Kidney epithelial cell (primary cell): ENCODE measurements at regions not wholly inside any gene's neighbourhood (a gene's known extent, or its start where the extent isn't known, plus 50 kb on each side); places are given as distances from the start of the nearest gene placed in this dataset.

Experiments
- DNase-seq: peaks from one replicate; pipeline ENCODE4 v3.0.0-alpha.2; 2010; ENCODE audit warnings: low read depth
- H3K27me3 ChIP-seq: 2 replicates; pipeline ENCODE4 v1.6.0; 2011; ENCODE audit warnings: low read length; ENCODE audit not compliant: control insufficient read depth, insufficient read depth
- H3K36me3 ChIP-seq: 2 replicates; pipeline ENCODE4 v1.5.1; 2011; ENCODE audit warnings: low read length; ENCODE audit not compliant: control insufficient read depth, insufficient read depth
- H3K4me3 ChIP-seq: 2 replicates; pipeline ENCODE4 v1.5.1; 2011; ENCODE audit warnings: low read depth, mild to moderate bottlenecking, control low read depth, low read length
- TF ChIP-seq, protein P1 (sequence below): IDR thresholded peaks from 2 replicates; pipeline ENCODE4 v1.5.1; 2011; ENCODE audit warnings: mild to moderate bottlenecking, moderate library complexity, low read length, control low read depth, inconsistent platforms; ENCODE audit not compliant: insufficient read depth, poor library complexity, severe bottlenecking

- H3K36me3 ChIP-seq = no peaks in the 10 kb centered on the region
- TF ChIP-seq, protein P1, sequence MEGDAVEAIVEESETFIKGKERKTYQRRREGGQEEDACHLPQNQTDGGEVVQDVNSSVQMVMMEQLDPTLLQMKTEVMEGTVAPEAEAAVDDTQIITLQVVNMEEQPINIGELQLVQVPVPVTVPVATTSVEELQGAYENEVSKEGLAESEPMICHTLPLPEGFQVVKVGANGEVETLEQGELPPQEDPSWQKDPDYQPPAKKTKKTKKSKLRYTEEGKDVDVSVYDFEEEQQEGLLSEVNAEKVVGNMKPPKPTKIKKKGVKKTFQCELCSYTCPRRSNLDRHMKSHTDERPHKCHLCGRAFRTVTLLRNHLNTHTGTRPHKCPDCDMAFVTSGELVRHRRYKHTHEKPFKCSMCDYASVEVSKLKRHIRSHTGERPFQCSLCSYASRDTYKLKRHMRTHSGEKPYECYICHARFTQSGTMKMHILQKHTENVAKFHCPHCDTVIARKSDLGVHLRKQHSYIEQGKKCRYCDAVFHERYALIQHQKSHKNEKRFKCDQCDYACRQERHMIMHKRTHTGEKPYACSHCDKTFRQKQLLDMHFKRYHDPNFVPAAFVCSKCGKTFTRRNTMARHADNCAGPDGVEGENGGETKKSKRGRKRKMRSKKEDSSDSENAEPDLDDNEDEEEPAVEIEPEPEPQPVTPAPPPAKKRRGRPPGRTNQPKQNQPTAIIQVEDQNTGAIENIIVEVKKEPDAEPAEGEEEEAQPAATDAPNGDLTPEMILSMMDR = no peak
- no peak for DNase-seq
- H3K27me3 ChIP-seq = no peaks in the 10 kb centered on the region
- no peak overlapping the region for H3K4me3 ChIP-seq
Observed at GRCh38 chr19:28537896-28538295, 675.1 kb downstream of the UQCRFS1 start.

DNA sequence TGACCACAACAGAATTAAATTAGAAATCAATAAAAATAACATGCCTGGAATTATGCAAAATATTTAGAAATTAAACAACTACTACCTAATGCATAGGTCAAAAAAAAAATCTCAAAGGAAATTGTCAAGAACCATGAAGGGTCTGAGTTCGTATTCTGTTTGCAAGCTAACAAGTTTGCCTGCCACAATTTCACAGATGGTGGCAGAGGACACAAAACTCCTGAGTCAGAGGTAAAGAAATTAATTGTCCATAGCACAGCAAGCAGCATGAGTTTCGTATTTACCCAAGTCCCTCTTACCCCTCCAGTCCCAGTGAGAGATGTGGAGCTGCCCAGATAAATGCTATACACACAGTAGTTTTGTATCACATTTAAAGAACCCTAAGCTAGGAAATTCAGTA is 675.9 kb downstream of the UQCRFS1 start:
- no peak for DNase-seq
- H3K4me3 ChIP-seq = no peak overlapping the region
- TF ChIP-seq, protein P1 = no peak
- H3K27me3 ChIP-seq = no peaks in the 10 kb centered on the region
- H3K36me3 ChIP-seq = no peaks in the 10 kb centered on the region

DNA sequence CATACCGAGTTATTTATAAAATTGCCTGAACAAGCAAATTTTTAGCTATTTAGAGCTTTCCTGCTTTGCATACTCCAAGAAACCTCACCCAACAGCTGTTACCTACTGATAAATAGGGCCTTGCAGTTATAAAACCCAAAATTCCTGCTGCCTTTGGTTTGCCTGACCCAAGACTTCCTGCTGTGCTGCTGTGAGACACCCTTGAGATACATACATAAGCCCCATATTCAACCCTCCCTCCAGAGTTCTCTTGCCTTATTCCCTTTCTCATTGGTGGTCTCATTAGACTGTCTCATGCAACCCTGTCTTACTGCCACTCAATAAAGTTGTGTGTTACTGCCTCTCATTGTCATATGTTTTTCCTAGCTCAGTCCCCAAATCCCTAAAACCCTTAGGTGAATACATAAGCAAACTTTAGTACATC is 677.6 kb downstream of the UQCRFS1 start:
- no peaks in the 10 kb centered on the region for H3K27me3 ChIP-seq
- DNase-seq = no peak
- H3K4me3 ChIP-seq = no peak overlapping the region
- TF ChIP-seq, protein P1 = no peak
- H3K36me3 ChIP-seq = no peaks in the 10 kb centered on the region

GRCh38 chr19:28534766-28535351 is 678.1 kb downstream of the UQCRFS1 start:
- Histone ChIP-seq H3K27me3 (no peaks in the 10 kb centered on the region), H3K4me3 (no peak overlapping the region), H3K36me3 (no peaks in the 10 kb centered on the region)
- DNase-seq = no peak
- TF ChIP-seq, protein P1 = no peak

DNA sequence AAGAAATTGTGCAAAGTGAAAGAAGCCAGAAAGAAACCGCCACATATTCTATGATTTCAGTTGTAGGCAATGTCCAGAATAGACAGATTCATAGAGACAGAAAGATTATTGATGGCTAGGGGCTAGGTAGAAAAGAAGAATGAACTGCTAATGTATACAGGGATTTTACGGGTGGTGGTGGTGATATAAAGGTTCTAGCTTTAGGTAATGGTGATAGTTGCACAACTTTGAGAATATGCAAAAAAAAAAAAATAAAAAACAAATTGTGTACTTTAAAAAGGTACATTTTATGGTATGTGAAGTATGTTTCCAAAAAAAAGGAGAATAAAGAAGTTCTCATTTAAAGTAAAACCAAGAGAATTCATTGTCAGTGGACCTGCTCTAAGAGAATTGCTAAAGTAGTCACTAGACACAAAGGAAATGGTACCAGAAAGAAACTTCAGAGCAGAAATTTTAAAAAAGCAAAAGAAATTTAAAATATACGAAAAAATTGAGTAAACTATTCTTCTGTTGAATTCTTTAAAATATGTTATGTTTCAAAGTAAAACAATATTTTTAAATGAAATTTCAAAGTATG is 680.1 kb downstream of the UQCRFS1 start:
- TF ChIP-seq, protein P1 = no peak
- DNase-seq = no peak
- Histone ChIP-seq H3K4me3 (no peak overlapping the region), H3K36me3 (no peaks in the 10 kb centered on the region), H3K27me3 (no peaks in the 10 kb centered on the region)

GRCh38 chr19:28531979-28532378 is 681.0 kb downstream of the UQCRFS1 start:
- Histone ChIP-seq H3K27me3 (no peaks in the 10 kb centered on the region), H3K36me3 (no peaks in the 10 kb centered on the region), H3K4me3 (no peak overlapping the region)
- TF ChIP-seq, protein P1 = no peak
- no peak for DNase-seq
